ENCODE measurements at regions not wholly inside any gene's neighbourhood (a gene's known extent, or its start where the extent isn't known, plus 50 kb on each side); places are given as distances from the start of the nearest gene placed in this dataset.

- TF ChIP-seq ZNF121 (CRISPR knock-in tag; IDR thresholded peaks at IDR 0.05) = no peak
- TF ChIP-seq SMAD4 (CRISPR knock-in tag; IDR thresholded peaks at IDR 0.05) = no peak
- TF ChIP-seq CREB1 (CRISPR knock-in tag; IDR thresholded peaks at IDR 0.05) = no peak
- no peak for TF ChIP-seq CTCF (IDR thresholded peaks at IDR 0.05)
- TF ChIP-seq SP1 (CRISPR knock-in tag; conservative IDR thresholded peaks at IDR 0.05) = no peak
These were observed 111.6 kb downstream of the SLC4A3 start for GRCh38 chr2:219739066-219739465.

Data from WTC11 (cell line).